ENCODE measurements at regions not wholly inside any gene's neighbourhood (a gene's known extent, or its start where the extent isn't known, plus 50 kb on each side); places are given as distances from the start of the nearest gene placed in this dataset.

- ATAC-seq (no peak), DNase-seq (ENCODE audit: low read depth, low spot score) (no peak)
- Histone ChIP-seq H4K20me1 (ENCODE audit: insufficient read depth) (no peaks in the 10 kb centered on the region), H3K9me3 (ENCODE audit: control insufficient read depth in 1 of 2, insufficient read depth in 1 of 2, low read depth in 1 of 2, low read length in 2 of 2) (no peaks in the 10 kb centered on the region), H3K27ac (ENCODE audit: low read depth, low read length) (no peak overlapping the region), H3K9me2 (ENCODE audit: insufficient read depth) (no peaks in the 10 kb centered on the region), H2AFZ (ENCODE audit: low read depth, low read length, poor library complexity, severe bottlenecking) (no peak overlapping the region), H3K27me3 (ENCODE audit: insufficient read depth, low read length) (no peaks in the 10 kb centered on the region), H3K4me3 (replicated peaks in 1 of 2; ENCODE audit: low read depth in 1 of 2, low read length in 2 of 2) (no peak overlapping the region), H3K4me1 (ENCODE audit: control insufficient read depth in 1 of 2, insufficient read depth in 2 of 2, low read length in 2 of 2) (no peaks in the 10 kb centered on the region), H3K36me3 (ENCODE audit: control insufficient read depth in 1 of 2, insufficient read depth in 2 of 2, low read length in 2 of 2) (no peaks in the 10 kb centered on the region), H3K4me2 (ENCODE audit: low read length) (no peak overlapping the region), H3K9ac (ENCODE audit: low read length) (no peak overlapping the region), H3K79me2 (ENCODE audit: insufficient read depth, low read length) (no peaks in the 10 kb centered on the region)
- POLR2A ChIA-PET = no interaction called here
- intact Hi-C loops (cut with micrococcal nuclease) = no loop called here
- TF ChIP-seq CBX3 (IDR thresholded peaks at IDR 0.05; ENCODE audit: low read depth) = no peak
- no peak for TF ChIP-seq CTCF (IDR thresholded peaks at IDR 0.05 in 2 of 3, conservative IDR thresholded peaks at IDR 0.05 in 1 of 3; ENCODE audit: borderline replicate concordance in 1 of 3, insufficient read depth in 1 of 3, low read depth in 2 of 3, low read length in 2 of 3)
- no peak for TF ChIP-seq YY1 (IDR thresholded peaks at IDR 0.05; ENCODE audit: extremely low read depth, insufficient replicate concordance, low read depth, low read length)
- no peak for TF ChIP-seq POLR2AphosphoS5 (IDR thresholded peaks at IDR 0.05; ENCODE audit: low read depth, low read length)
- no peak for TF ChIP-seq EZH2phosphoT487 (IDR thresholded peaks at IDR 0.05; ENCODE audit: borderline replicate concordance)
- TF ChIP-seq JUND (IDR thresholded peaks at IDR 0.05) = no peak
- TF ChIP-seq ATF3 (IDR thresholded peaks at IDR 0.05) = no peak
- CTCF ChIA-PET = no interaction called here
- BruUV-seq (replicated peaks) = no TSS peak
- RAD21 ChIA-PET (ENCODE audit: low non-redundant PET in 1 of 2, low total read pairs in 2 of 2, uncharacterized antibody in 2 of 2, unreplicated experiment in 2 of 2) = no interaction called here
Observed at GRCh38 chr18:2237706-2238105, 333.6 kb downstream of the METTL4 start.

GRCh38 chr18:2240311-2240705, 331.0 kb downstream of the METTL4 start:
- intact Hi-C loops (cut with micrococcal nuclease) = no loop called here
- RAD21 ChIA-PET (ENCODE audit: low non-redundant PET in 1 of 2, low total read pairs in 2 of 2, uncharacterized antibody in 2 of 2, unreplicated experiment in 2 of 2) = no interaction called here
- Histone ChIP-seq H3K4me1 (ENCODE audit: control insufficient read depth in 1 of 2, insufficient read depth in 2 of 2, low read length in 2 of 2) (no peaks in the 10 kb centered on the region), H3K9me2 (ENCODE audit: insufficient read depth) (no peaks in the 10 kb centered on the region), H3K4me3 (replicated peaks in 1 of 2; ENCODE audit: low read depth in 1 of 2, low read length in 2 of 2) (no peak overlapping the region), H3K79me2 (ENCODE audit: insufficient read depth, low read length) (no peaks in the 10 kb centered on the region), H4K20me1 (ENCODE audit: insufficient read depth) (no peaks in the 10 kb centered on the region), H2AFZ (ENCODE audit: low read depth, low read length, poor library complexity, severe bottlenecking) (no peak overlapping the region), H3K36me3 (ENCODE audit: control insufficient read depth in 1 of 2, insufficient read depth in 2 of 2, low read length in 2 of 2) (no peaks in the 10 kb centered on the region), H3K27me3 (ENCODE audit: insufficient read depth, low read length) (no peaks in the 10 kb centered on the region), H3K9ac (ENCODE audit: low read length) (no peak overlapping the region), H3K9me3 (ENCODE audit: control insufficient read depth in 1 of 2, insufficient read depth in 1 of 2, low read depth in 1 of 2, low read length in 2 of 2) (no peaks in the 10 kb centered on the region), H3K4me2 (ENCODE audit: low read length) (no peak overlapping the region), H3K27ac (ENCODE audit: low read depth, low read length) (no peak overlapping the region)
- ATAC-seq (no peak), DNase-seq (ENCODE audit: low read depth, low spot score) (no peak)
- POLR2A ChIA-PET = no interaction called here
- CTCF ChIA-PET = no interaction called here
- no TSS peak for BruUV-seq (replicated peaks)
- TF ChIP-seq ATF3 (IDR thresholded peaks at IDR 0.05) = no peak
- no peak for TF ChIP-seq ZFX (IDR thresholded peaks at IDR 0.05)
- TF ChIP-seq CBX3 (IDR thresholded peaks at IDR 0.05; ENCODE audit: low read depth) = no peak
- TF ChIP-seq JUND (IDR thresholded peaks at IDR 0.05) = no peak
- no peak for TF ChIP-seq TCF7L2 (IDR thresholded peaks at IDR 0.05; ENCODE audit: borderline replicate concordance, extremely low read depth, insufficient read depth, insufficient read length)
- TF ChIP-seq CEBPB (IDR thresholded peaks at IDR 0.05; ENCODE audit: low read depth) = no peak
- TF ChIP-seq YY1 (IDR thresholded peaks at IDR 0.05; ENCODE audit: extremely low read depth, insufficient replicate concordance, low read depth, low read length) = no peak
- TF ChIP-seq SIN3A (IDR thresholded peaks at IDR 0.05; ENCODE audit: low read depth) = no peak
- TF ChIP-seq ELF1 (IDR thresholded peaks at IDR 0.05; ENCODE audit: borderline replicate concordance, low read depth) = no peak
- no peak for TF ChIP-seq FOSL1 (IDR thresholded peaks at IDR 0.05; ENCODE audit: low read depth)
- TF ChIP-seq SRF (IDR thresholded peaks at IDR 0.05; ENCODE audit: low read depth) = no peak
- no peak for TF ChIP-seq REST (IDR thresholded peaks at IDR 0.05; ENCODE audit: low read depth)
- no peak for TF ChIP-seq EZH2phosphoT487 (IDR thresholded peaks at IDR 0.05; ENCODE audit: borderline replicate concordance)
